NCI-H1092 (cell line): ENCODE measurements at regions not wholly inside any gene's neighbourhood (a gene's known extent, or its start where the extent isn't known, plus 50 kb on each side); places are given as distances from the start of the nearest gene placed in this dataset.
"Not testable (repeated sequence)": the region's sequence is repeated elsewhere in the genome, so short reads cannot be mapped to it uniquely, and the experiment has no call there.

ENCODE experiments used
- DNase-seq: peaks from one replicate; lab custom pipeline; 2025; lab: John Stamatoyannopoulos, UW

- no peak for DNase-seq
Measured at GRCh38 chr10:53162856-53163255, 390.3 kb upstream of the MBL2 start.

DNA sequence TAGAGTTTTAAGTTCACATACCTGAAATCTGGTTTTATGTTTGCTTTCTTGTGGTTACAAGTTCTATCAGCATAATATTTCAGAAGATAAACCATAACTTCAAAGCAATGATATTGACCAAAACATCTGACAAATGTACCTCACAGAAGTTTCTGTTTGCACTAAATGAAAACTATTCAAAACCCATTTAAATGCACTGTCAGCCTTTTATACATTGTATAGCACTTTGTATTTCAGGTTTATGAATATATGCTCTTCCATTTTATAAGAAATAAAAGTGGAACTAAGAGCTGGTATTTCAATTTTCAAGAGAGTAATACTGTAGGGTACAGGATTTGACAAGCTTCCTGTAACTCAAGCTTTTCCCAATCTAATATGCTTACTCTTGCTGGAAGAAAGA lies 388.6 kb upstream of the MBL2 start:
- no peak for DNase-seq

DNA sequence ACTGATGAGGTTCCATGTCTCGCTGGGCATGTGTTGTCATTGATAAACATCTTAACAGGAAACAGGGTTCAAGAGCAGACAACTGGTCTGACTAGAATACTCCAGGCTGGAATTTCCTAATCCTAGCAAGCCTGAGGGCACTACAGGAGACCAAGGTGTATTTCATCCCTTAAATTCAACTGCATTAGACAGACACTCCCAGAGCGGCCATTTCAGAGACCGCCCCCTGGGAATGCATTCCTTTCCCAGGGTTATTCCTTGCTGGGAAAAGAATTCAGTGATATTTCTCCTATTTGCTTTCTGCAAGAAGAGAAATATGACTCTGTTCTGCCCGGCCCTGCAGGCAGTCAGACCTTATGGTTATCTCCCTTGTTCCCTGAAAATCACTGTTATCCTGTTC lies 383.1 kb upstream of the MBL2 start:
- DNase-seq, result not testable (repeated sequence)

DNA sequence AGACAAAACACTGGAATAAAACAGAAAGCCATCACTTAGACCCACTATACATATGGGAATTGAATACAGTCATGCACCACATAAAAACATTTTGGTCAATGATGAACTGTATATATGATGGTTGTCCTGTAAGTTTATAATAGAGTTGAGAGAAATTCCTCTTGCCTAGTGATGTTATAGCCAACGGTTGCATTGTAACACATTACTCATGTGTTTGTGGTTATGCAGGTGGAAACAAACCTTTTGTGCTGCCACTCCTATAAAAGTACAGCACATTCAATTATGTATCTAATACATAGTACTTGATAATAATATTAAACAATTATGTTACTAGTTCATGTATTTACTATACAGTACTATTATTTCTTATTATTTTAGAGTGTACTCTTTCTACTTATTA lies 381.2 kb upstream of the MBL2 start:
- DNase-seq, result no peak

DNA sequence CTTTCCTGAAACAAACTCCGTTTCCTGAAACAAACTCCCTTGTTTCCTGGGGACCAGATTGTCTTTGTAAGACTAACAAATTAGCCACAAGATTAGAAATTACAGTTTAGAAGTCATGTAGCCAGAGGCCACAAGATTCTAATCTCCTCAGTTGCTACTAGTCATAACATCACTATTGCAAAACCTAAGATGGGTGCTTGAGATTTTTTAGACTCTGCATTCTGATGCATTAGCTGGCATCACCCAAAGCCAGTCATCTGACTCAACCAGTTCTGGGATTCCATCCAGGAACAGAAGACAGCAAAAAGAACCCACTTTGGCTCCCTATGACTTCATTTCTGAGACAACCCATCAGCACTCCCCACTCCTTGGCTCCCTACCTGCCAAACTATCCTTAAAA lies 367.9 kb upstream of the MBL2 start:
- no peak for DNase-seq

DNA sequence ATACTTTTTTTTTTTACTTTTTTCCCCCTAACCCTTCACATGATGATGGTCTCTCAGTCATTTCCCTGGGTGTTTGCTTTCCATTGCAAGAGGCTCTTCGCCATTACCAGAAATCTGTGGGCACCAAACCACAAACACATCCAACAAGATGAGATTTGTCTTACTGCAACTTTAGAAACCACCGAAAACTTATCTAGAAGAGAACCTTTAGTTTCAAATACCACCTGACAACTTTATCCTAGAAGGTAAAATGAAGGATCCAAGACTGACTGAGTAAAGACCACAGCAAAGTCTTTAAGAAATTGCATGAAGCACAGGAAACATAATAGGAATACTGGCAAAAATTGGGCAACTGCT lies 363.3 kb upstream of the MBL2 start:
- no peak for DNase-seq

GRCh38 chr10:53135213-53135896 lies 362.8 kb upstream of the MBL2 start:
- DNase-seq, result no peak

GRCh38 chr10:53134050-53134449 lies 361.5 kb upstream of the MBL2 start:
- no peak for DNase-seq

GRCh38 chr10:53130337-53130736 lies 357.8 kb upstream of the MBL2 start:
- no peak for DNase-seq

DNA sequence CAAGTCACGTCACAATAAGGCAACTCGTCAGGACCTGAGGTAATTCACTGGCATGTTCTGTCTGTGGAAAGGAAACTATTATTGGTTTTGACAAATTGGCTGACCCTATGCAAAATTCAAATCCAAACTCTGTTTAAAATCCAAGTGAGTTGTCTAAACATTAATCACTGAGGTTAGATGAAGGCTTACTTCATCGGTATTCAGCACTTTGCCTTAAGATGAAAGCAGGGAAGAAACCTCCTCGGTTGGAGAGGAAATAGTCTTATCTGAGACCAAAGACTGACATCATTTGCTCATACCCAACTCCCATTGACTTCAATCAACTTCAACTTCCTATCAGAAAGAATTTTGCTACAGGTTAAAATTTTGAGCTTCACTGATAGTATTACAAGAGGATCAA lies 355.1 kb upstream of the MBL2 start:
- no peak for DNase-seq

- DNase-seq, result no peak
Measured at GRCh38 chr10:53123311-53123710, 350.7 kb upstream of the MBL2 start.

DNA sequence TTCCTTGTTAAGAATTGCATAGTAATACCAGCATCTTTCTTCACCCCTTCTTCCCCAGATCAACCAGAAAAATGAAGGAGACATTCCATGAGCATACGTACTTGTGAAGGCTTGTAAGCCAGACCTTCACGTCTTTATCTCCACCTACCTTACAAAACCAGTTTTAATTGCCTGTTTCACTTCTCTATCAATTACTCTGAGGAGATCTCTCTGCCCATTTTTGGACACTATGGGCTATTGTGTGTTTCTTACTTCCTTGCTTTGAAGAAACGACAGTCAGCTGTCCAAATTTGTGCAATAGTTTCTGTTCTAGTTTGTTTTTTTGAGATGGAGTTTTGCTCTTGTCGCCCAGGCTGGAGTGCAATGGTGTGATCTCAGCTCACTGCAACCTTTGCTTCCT lies 349.7 kb upstream of the MBL2 start:
- DNase-seq, result no peak

DNA sequence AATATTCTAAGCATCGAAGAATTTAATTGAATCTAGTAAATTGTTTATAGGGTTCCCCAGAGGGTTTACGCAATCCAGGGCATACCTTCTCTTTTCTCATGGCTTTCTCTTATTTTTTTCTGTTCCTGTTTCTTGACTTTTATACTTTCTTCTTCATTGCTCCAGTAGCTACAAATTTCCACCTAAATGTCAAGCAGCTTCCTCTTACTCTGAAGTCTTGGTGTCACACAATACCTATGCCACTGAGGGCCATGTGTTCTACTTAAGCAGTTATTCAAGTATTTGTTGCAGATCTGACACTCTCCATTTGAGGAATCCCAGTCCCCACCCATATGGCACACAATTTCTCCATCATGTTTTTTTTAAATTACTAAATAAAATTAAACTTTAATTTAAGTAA lies 343.1 kb upstream of the MBL2 start:
- DNase-seq, result no peak

GRCh38 chr10:53111529-53111928 lies 338.9 kb upstream of the MBL2 start:
- DNase-seq, result no peak

DNA sequence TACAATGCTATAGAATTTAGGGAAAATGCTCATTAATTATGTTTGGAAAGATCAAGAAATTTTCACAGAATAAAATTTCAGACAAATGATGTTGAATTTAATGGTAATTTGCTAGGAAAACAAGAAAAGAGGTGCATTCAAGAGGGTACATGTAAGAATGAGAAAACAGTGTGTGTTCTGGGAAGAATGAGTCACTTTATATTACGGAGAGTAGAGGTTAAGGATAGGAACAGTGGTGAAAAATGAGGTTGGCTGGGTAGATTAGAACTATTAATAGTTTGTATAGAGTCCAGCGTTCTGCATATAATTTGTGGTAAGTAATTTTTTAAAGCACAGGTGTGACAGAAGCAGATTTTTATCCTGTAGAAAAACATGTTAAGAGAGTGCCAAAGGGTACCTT lies 336.7 kb upstream of the MBL2 start:
- DNase-seq, result no peak

DNA sequence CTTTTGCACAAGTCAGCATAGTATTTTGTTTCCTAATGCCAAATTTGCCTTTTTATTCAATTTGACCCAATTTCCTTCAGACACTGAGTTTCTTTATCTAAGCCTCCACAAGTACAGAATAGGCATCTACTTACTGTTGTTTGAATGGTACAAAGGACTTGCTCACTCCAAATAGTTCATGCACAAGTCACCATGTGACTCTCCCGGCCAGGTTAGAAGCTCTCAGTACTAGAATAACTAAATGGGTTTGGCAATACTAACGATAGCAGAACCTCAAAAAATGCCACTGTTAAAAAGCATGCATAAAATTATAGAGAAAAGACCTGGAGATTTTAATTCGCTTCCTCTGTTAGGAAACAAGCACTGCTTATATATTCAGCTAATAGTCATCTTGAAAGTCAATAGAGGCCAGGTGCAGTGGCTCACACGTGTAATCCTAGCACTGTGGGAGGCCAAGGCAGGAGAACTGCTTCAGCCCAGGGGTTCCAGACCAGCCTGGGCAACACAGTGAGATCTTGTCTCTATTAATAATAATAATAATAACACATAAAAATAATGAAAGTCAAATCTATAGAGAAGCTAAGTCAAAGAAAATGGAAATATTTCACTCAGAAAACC lies 335.8 kb upstream of the MBL2 start:
- no peak for DNase-seq

DNA sequence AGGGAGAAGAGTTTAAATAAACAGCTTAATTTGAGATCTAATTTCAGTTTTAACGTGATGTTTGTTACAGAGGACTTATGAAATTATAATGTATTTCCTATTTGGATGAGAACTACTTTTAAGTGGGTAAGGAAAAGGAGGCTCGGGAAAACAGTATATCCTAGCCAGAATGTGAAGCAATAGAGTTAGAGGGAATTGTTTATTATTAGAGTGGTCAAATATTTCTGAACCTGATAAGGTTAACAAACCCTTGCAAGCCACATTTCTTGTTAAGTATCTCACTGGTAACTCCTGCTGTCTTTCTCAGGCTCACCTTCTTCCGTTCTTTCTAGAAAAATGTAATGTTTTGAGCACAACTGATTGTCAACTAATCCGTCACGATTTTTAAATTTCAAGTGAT lies 335.1 kb upstream of the MBL2 start:
- no peak for DNase-seq

GRCh38 chr10:53102424-53102823 lies 329.8 kb upstream of the MBL2 start:
- DNase-seq, result no peak

DNA sequence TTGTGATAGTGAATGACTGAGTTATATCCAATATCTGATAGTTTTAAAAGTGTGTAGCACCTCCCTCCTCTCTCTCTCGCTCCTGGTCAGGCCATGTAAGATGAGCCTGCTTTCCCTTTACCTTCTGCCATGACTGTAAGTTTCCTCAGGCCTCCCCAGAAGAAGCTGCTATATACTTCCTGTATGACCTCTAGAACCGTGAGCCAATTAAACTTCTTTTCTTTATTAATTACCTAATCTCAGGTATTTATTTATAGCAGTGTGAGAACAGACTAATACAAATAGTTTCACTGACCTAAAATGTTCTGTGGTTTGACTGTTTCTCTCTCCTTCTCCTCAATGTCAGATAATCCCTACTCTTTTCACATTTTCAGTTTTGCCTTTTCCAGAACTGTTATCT lies 321.3 kb upstream of the MBL2 start:
- DNase-seq, result no peak

DNA sequence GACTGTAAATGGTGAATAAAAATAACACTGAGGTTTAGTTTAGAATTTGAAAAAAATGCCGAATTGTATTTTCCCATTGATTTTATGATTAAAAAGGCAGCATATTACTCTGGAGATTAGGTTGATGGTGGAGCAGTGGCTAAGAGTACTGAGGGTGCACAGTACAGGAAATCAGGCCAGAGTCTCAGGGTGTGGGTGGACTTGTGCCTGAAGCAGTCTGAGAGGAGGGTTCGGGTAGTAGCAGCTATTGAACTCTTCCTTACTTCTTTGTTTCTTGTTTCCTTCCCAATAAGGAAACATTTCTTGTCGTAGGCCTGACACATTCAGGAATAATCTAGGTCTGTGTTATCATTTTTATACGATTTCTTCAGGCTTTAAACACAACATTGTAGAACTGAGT lies 319.0 kb upstream of the MBL2 start:
- no peak for DNase-seq

DNA sequence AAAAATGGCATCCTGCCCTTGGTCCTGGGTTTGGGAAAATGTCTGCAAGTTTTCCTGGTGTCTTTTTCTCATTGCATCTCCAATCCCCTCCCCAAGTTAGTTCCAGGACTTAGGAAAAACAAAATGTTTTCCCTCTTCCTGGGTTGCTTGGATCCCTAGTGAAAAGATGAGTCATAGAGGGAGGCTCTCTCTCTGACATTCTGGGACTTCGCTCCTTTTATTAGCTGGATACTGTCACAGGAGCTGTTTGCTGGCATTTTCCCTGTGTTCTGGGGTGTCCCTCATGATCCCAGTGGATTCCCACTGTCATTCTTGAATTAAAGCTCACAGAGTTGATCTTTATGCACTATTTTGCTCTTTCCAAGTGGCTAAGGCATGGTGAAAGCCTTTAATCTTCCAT lies 316.4 kb upstream of the MBL2 start:
- DNase-seq, result no peak

DNA sequence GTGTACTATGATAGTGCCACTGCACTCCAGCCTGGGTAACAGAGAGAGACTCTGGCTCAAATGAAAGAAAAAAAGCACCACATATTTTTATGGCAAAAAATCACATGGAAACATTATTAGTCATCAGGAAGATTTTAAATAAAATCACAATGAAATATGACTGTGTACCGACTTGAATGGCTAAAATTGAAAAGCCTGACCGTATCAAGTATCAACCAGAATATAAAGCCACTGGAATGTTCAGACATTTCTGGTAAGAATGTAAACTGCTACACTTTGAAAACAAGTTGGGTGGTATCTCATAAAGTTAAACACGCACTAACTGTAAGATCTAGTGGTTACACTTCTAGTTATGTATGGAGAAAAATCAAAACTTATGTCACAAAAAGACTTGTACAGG lies 306.7 kb upstream of the MBL2 start:
- no peak for DNase-seq

GRCh38 chr10:53076948-53077347 lies 304.4 kb upstream of the MBL2 start:
- no peak for DNase-seq

GRCh38 chr10:53075469-53075868 lies 302.9 kb upstream of the MBL2 start:
- no peak for DNase-seq
